Forelimb muscle (tissue), 1 donor: ENCODE measurements at regions not wholly inside any gene's neighbourhood (a gene's known extent, or its start where the extent isn't known, plus 50 kb on each side); places are given as distances from the start of the nearest gene placed in this dataset.
"Not testable (repeated sequence)": the region's sequence is repeated elsewhere in the genome, so short reads cannot be mapped to it uniquely, and the experiment has no call there.

ENCODE experiments used
- DNase-seq: peaks from one replicate; pipeline ENCODE4 v3.0.0-alpha.2; 2013; ENCODE audit warnings: low read depth

GRCh38 chr16:65845466-65846209 is 520.9 kb upstream of the CDH5 start:
- no peak for DNase-seq

GRCh38 chr16:65843941-65844340 is 522.5 kb upstream of the CDH5 start:
- no peak for DNase-seq

GRCh38 chr16:65842067-65842466 is 524.4 kb upstream of the CDH5 start:
- no peak for DNase-seq

DNA sequence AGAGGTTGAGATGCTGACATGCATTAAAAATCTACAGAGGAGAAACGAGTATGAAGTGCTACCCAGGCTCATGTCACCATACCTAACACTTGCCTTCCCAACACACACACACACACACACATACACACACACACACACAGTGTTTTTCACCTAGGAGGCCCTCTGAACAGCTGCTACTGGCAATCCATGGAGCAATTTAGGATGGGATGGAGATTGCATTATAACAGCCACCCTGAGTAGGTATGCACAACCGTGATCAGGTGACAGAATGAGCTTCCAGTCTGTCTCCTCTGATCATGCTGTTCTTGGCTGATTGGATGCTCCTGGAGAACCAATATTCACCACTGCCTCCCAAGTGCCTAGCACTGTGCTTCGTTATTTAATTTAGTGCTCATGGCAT is 528.5 kb upstream of the CDH5 start:
- no peak for DNase-seq

DNA sequence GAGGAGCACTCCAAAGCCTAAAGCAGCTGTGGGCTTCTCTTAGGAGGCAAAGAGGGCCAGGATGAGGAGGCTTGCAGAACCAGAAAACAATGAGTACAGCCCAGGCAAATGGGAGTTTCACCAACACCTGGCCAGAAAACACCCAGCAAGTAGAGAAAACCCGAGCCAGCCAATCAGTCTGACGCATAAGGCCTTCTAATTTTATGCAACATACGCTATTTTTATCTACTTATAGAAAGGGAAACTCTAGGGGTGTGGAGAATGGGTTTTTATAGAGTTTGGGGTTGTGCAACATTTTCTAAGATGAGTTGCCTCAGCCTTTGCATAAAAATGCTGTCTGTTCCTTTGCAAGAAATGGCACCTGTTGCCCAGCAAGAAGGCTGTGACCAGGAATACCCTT is 529.0 kb upstream of the CDH5 start:
- DNase-seq: no peak

GRCh38 chr16:65834688-65835087 is 531.8 kb upstream of the CDH5 start:
- no peak for DNase-seq

DNA sequence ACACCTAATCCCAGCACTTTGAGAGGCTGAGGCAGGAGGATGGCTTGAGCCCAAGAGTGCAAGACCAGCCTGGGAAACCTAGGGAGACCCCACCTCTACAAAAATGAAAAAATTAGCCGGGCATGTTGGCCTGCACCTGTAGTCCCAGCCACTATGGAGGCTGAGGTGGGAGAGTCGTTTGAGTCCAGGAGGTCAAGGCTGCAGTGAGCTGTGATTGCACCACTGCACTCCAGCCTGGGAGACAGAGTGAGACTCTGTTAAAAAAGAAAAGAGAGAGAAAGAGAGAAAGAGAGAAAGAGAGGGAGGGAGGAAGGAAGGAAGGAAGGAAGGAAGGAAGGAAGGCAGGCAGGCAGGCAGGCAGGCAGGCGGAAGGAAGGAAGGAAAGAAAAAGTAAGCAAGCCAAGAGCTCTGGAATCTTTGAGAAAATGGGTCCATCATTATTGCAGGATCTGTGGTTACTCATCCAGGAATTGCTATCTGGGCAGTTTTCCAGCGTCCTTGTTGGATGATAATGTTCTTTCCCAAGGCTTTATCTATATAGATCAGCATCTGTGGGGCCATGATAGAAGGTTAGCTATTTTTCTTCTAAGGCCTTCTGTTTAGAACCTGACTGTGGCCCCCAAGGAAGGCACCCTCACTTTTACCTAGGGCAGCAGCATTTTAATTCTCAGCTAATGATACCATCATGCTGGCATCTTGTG is 533.2 kb upstream of the CDH5 start:
- DNase-seq: peak; percentile 8

DNA sequence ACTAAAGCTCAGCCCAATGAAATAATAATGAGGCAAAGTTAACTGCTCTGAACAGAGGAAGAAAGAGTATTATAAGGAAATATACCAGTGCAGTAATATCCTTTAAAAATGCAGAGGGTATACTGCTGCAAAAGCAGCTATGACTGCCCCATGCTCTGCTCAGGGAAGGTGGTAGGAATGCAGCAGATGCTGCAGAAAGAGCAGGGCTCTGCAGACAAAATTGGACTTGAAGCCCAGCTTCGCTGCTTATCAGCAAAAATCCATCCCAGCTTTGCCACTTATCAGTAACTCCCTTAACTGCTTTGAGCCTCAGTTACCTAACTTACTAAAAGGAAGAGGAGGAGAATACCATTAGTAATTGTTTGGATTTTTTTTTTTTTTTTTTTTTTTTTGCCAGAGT is 533.8 kb upstream of the CDH5 start:
- DNase-seq: no peak

DNA sequence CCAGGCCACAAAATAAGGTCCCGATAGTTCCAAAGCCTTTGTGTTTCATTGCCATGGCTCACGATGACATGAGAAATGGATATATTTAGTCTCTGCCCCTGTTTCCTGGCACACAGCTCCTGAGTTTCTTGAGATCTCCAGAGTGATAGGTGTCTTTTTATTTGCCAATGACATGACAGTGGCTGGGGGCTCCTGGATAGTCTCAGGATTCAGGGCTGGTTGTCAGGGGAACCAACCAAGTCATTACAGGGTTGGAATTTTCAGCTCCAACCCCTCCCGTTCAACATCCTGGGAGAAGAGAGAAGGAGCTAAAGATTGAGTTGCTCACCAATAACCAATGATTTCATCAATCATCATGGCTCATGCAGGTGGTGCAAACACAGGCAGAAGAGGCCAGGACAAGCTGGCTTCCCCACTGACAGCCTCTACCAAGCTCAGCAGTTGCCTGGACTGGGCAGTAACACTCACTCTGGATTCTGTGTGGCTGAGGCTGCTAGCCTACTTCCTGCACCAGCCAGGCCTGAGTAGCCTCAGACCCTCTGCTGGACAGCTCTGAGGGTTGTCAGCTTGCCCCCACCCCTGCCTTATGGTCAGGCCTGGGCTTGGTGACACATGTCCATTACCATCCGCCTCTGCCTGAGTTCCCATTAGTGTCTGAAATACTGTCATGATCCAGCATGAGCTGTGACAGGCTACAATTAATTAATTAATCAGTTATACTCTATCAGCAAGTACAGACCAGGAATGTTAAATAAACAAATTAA is 534.4 kb upstream of the CDH5 start:
- no peak for DNase-seq

DNA sequence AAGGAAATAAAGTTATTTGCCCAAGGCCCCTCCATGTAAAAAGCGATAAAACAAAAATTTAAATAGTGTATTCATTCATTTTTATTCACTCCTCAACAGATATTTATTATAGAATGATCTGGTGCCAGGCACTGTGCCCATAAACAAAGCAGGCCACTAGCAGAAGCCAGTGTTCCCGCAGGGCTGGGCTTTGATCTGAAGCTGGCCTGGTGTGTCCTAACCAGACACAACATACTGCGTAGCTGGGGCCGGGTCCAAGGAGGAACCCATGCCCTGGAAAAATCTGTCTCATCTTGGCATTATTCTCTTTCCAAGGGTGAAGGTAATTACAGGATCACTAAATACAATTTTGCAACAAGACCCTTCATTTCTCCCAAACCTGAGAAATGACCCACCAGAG is 537.4 kb upstream of the CDH5 start:
- DNase-seq: no peak

GRCh38 chr16:65828296-65828695 is 538.2 kb upstream of the CDH5 start:
- DNase-seq: no peak

GRCh38 chr16:65827231-65827630 is 539.3 kb upstream of the CDH5 start:
- no peak for DNase-seq

GRCh38 chr16:65825191-65825856 is 541.2 kb upstream of the CDH5 start:
- DNase-seq: no peak

GRCh38 chr16:65822148-65822547 is 544.3 kb upstream of the CDH5 start:
- DNase-seq: no peak

- no peak for DNase-seq
Observed at GRCh38 chr16:65819136-65819898, 547.2 kb upstream of the CDH5 start.

GRCh38 chr16:65817799-65818198 is 548.7 kb upstream of the CDH5 start:
- no peak for DNase-seq

DNA sequence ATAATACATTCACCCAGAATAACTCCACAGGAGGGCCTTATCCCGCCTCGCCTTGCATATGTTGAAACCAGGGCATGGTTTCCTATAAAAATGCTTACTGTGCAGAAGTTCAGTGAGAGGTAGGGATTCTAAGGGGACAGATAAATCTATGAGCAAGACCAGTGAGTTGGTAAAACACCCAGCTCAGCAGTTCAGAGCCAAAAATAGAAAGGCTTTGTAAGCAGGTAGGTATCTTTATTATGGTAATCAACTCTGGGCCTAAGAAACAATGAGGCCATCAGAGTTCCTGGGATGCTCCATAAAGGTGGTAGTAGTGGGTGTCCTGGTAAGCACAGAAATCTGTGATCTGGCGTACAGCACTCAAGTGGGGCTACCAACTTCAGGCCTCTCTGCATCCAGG is 549.4 kb upstream of the CDH5 start:
- no peak for DNase-seq

DNA sequence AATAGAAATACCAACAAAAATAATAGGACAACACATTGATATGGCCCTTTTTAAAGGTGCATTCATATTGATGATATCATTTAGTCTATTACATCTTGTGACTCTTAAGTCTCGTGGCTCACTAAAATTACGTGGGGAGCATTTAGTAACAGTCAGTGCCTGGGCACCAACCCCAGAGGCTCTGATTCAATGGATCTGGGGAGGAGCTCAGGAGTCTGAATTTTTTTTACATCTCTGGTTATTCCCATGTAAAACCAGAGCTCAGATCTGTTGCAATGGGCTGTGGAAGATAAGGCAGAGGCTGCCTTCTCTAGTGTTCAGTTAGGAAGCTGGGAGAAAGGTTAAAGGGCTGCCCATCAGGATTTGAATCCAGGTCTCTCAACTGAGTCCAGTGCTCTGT is 549.9 kb upstream of the CDH5 start:
- no peak for DNase-seq

- no peak for DNase-seq
Observed at GRCh38 chr16:65815707-65816106, 550.8 kb upstream of the CDH5 start.

DNA sequence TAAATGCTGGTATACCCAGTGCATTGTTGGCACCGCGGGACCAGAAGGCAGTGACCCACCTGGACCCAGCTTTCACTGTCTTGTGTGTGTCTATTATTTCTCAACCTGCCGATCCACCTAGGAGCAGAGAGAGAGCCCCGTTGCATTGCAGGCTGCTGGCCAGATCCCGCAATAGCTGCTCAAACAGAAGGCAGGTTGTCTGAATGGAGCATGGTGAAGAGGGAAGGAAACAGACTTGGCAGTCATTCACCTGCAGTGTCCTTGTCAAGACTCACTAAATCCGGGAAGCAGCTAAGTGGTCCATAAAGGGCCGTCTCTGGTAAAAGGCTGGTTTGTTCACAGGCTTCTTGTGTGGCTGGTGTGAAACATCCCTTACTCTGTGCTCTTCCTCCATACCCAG is 552.6 kb upstream of the CDH5 start:
- DNase-seq: not testable (repeated sequence)

DNA sequence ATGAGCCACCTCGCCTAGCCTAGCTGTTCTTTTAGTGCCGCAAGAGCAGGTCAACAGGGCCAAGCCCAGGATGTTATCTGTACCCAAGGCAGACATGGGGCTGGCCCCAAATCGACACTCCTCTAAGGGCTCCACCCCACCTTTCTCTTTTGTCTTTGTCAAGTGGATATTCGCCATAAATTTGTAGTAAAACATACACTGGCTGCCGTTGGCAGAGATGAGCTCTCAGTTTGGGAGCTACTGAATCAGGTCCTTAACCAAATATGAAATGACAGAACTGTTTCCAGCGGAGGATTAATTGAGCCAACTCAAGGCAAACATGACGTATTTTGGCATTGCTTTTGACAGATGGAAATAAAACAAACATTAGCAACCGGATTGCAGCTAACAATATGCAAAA is 556.9 kb upstream of the CDH5 start:
- DNase-seq: no peak

GRCh38 chr16:65808790-65809189 is 557.7 kb upstream of the CDH5 start:
- no peak for DNase-seq
